ENCODE measurements at regions not wholly inside any gene's neighbourhood (a gene's known extent, or its start where the extent isn't known, plus 50 kb on each side); places are given as distances from the start of the nearest gene placed in this dataset.

DNA sequence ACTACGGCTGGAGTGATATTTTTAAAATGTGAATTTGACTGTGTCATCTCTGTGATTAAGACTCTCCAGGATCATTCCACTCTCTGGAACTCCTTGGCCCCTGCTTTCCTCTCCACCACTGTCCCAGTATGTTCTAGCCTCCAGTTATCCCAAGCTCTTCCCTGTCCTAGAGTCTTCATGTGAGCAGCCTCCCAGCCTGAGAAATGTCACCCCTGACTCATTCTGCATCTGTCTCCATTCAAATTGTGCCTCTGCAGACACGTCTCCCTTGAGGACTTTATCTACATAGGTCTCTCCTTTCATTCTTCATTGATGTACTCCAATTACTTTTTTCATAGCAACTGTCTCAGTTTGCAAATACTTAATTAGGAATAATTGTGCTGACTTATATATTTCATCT lies 317.7 kb upstream of the ADAMTS9 start:
- H3K27ac ChIP-seq (ENCODE audit: low read depth): no peak overlapping the region
- no peak overlapping the region for H2AFZ ChIP-seq
- H3K4me1 ChIP-seq (ENCODE audit: insufficient read depth): no peaks in the 10 kb centered on the region
- Mint-ChIP-seq H3K27ac (no peak overlapping the region), H3K4me1 (no peaks in the 10 kb centered on the region), H3K4me3 (no peak overlapping the region), H3K36me3 (ENCODE audit: low read depth) (no peaks in the 10 kb centered on the region), H3K9me3 (no peaks in the 10 kb centered on the region), H3K27me3 (ENCODE audit: insufficient read depth, low read depth, poor library complexity) (no peaks in the 10 kb centered on the region)
- no peaks in the 10 kb centered on the region for H3K36me3 ChIP-seq (ENCODE audit: insufficient read depth)
- H4K20me1 ChIP-seq (replicated peaks; ENCODE audit: insufficient read depth): no peaks in the 10 kb centered on the region
- TF ChIP-seq, protein P1, sequence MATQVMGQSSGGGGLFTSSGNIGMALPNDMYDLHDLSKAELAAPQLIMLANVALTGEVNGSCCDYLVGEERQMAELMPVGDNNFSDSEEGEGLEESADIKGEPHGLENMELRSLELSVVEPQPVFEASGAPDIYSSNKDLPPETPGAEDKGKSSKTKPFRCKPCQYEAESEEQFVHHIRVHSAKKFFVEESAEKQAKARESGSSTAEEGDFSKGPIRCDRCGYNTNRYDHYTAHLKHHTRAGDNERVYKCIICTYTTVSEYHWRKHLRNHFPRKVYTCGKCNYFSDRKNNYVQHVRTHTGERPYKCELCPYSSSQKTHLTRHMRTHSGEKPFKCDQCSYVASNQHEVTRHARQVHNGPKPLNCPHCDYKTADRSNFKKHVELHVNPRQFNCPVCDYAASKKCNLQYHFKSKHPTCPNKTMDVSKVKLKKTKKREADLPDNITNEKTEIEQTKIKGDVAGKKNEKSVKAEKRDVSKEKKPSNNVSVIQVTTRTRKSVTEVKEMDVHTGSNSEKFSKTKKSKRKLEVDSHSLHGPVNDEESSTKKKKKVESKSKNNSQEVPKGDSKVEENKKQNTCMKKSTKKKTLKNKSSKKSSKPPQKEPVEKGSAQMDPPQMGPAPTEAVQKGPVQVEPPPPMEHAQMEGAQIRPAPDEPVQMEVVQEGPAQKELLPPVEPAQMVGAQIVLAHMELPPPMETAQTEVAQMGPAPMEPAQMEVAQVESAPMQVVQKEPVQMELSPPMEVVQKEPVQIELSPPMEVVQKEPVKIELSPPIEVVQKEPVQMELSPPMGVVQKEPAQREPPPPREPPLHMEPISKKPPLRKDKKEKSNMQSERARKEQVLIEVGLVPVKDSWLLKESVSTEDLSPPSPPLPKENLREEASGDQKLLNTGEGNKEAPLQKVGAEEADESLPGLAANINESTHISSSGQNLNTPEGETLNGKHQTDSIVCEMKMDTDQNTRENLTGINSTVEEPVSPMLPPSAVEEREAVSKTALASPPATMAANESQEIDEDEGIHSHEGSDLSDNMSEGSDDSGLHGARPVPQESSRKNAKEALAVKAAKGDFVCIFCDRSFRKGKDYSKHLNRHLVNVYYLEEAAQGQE (IDR thresholded peaks at IDR 0.05; ENCODE audit: unreplicated experiment): no peak
- TF ChIP-seq, protein P2, sequence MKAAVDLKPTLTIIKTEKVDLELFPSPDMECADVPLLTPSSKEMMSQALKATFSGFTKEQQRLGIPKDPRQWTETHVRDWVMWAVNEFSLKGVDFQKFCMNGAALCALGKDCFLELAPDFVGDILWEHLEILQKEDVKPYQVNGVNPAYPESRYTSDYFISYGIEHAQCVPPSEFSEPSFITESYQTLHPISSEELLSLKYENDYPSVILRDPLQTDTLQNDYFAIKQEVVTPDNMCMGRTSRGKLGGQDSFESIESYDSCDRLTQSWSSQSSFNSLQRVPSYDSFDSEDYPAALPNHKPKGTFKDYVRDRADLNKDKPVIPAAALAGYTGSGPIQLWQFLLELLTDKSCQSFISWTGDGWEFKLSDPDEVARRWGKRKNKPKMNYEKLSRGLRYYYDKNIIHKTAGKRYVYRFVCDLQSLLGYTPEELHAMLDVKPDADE (IDR thresholded peaks at IDR 0.05): no peak
- TF ChIP-seq EZH2phosphoT487 (IDR thresholded peaks at IDR 0.05; ENCODE audit: unreplicated experiment) (no peak), NANOG (IDR thresholded peaks at IDR 0.05; ENCODE audit: borderline replicate concordance) (no peak), EZH2 (IDR thresholded peaks at IDR 0.05; ENCODE audit: low read depth, unreplicated experiment) (no peak), CREB1 (CRISPR knock-in tag; IDR thresholded peaks at IDR 0.05; ENCODE audit: low read depth) (no peak)
- TF ChIP-seq, protein P3, sequence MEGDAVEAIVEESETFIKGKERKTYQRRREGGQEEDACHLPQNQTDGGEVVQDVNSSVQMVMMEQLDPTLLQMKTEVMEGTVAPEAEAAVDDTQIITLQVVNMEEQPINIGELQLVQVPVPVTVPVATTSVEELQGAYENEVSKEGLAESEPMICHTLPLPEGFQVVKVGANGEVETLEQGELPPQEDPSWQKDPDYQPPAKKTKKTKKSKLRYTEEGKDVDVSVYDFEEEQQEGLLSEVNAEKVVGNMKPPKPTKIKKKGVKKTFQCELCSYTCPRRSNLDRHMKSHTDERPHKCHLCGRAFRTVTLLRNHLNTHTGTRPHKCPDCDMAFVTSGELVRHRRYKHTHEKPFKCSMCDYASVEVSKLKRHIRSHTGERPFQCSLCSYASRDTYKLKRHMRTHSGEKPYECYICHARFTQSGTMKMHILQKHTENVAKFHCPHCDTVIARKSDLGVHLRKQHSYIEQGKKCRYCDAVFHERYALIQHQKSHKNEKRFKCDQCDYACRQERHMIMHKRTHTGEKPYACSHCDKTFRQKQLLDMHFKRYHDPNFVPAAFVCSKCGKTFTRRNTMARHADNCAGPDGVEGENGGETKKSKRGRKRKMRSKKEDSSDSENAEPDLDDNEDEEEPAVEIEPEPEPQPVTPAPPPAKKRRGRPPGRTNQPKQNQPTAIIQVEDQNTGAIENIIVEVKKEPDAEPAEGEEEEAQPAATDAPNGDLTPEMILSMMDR (conservative IDR thresholded peaks at IDR 0.05; ENCODE audit: low read depth in 2 of 2): no peak
- H3K27me3 ChIP-seq (ENCODE audit: insufficient read depth): no peaks in the 10 kb centered on the region
- H3F3A ChIP-seq (replicated peaks; ENCODE audit: low read depth): no peaks in the 10 kb centered on the region
- DNase-seq (ENCODE audit: low spot score) (no peak), ATAC-seq (no peak)
- H3K79me2 ChIP-seq (replicated peaks; ENCODE audit: insufficient read depth): no peaks in the 10 kb centered on the region
- H3K4me2 ChIP-seq: no peak overlapping the region
- no peak overlapping the region for H3K4me3 ChIP-seq
- no peaks in the 10 kb centered on the region; the same call in 1 of the 2 replicates for H3K9me2 ChIP-seq (ENCODE audit: insufficient read depth)

DNA sequence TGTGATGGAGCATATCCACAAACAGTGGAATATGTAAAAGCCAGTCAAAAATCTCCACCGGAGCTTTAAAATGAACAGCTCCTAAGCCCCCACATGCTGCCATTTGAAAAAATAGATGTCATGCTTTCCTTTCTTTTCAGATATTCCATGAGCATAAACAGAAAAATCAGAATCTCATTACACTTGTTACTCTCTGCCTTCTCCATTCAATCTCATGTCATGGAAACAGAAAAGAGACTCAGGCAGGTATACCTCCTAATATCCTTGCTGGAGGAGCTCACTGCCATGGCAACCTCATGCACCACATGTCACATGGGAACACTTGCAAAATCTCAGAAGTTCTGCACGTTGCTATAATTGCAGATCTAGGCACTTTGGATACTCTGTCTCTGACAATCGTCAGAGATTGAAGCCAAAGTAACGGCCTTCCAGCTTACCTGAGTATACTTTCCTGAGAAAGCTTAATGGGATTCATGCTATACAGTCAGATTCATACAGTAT lies 317.0 kb upstream of the ADAMTS9 start:
- Histone ChIP-seq H3K4me1 (ENCODE audit: insufficient read depth) (no peaks in the 10 kb centered on the region), H3K36me3 (ENCODE audit: insufficient read depth) (no peaks in the 10 kb centered on the region), H3K4me2 (no peak overlapping the region), H3K27ac (ENCODE audit: low read depth) (no peak overlapping the region), H3K4me3 (no peak overlapping the region), H3K9me2 (ENCODE audit: insufficient read depth) (no peaks in the 10 kb centered on the region; the same call in 1 of the 2 replicates), H3K79me2 (replicated peaks; ENCODE audit: insufficient read depth) (no peaks in the 10 kb centered on the region), H4K20me1 (replicated peaks; ENCODE audit: insufficient read depth) (no peaks in the 10 kb centered on the region), H2AFZ (0 out of 2 replicates have a peak overlapping the region, but pooled peaks have one; percentile 14), H3K27me3 (ENCODE audit: insufficient read depth) (no peaks in the 10 kb centered on the region), H3F3A (replicated peaks; ENCODE audit: low read depth) (no peaks in the 10 kb centered on the region)
- H3K27ac Mint-ChIP-seq: no peak overlapping the region
- H3K36me3 Mint-ChIP-seq (ENCODE audit: low read depth): no peaks in the 10 kb centered on the region
- DNase-seq (ENCODE audit: low spot score) (no peak), ATAC-seq (no peak)
- no peaks in the 10 kb centered on the region for H3K9me3 Mint-ChIP-seq
- no peak overlapping the region for H3K4me3 Mint-ChIP-seq
- no peaks in the 10 kb centered on the region for H3K4me1 Mint-ChIP-seq
- no peaks in the 10 kb centered on the region for H3K27me3 Mint-ChIP-seq (ENCODE audit: insufficient read depth, low read depth, poor library complexity)
- TF ChIP-seq, protein P4, sequence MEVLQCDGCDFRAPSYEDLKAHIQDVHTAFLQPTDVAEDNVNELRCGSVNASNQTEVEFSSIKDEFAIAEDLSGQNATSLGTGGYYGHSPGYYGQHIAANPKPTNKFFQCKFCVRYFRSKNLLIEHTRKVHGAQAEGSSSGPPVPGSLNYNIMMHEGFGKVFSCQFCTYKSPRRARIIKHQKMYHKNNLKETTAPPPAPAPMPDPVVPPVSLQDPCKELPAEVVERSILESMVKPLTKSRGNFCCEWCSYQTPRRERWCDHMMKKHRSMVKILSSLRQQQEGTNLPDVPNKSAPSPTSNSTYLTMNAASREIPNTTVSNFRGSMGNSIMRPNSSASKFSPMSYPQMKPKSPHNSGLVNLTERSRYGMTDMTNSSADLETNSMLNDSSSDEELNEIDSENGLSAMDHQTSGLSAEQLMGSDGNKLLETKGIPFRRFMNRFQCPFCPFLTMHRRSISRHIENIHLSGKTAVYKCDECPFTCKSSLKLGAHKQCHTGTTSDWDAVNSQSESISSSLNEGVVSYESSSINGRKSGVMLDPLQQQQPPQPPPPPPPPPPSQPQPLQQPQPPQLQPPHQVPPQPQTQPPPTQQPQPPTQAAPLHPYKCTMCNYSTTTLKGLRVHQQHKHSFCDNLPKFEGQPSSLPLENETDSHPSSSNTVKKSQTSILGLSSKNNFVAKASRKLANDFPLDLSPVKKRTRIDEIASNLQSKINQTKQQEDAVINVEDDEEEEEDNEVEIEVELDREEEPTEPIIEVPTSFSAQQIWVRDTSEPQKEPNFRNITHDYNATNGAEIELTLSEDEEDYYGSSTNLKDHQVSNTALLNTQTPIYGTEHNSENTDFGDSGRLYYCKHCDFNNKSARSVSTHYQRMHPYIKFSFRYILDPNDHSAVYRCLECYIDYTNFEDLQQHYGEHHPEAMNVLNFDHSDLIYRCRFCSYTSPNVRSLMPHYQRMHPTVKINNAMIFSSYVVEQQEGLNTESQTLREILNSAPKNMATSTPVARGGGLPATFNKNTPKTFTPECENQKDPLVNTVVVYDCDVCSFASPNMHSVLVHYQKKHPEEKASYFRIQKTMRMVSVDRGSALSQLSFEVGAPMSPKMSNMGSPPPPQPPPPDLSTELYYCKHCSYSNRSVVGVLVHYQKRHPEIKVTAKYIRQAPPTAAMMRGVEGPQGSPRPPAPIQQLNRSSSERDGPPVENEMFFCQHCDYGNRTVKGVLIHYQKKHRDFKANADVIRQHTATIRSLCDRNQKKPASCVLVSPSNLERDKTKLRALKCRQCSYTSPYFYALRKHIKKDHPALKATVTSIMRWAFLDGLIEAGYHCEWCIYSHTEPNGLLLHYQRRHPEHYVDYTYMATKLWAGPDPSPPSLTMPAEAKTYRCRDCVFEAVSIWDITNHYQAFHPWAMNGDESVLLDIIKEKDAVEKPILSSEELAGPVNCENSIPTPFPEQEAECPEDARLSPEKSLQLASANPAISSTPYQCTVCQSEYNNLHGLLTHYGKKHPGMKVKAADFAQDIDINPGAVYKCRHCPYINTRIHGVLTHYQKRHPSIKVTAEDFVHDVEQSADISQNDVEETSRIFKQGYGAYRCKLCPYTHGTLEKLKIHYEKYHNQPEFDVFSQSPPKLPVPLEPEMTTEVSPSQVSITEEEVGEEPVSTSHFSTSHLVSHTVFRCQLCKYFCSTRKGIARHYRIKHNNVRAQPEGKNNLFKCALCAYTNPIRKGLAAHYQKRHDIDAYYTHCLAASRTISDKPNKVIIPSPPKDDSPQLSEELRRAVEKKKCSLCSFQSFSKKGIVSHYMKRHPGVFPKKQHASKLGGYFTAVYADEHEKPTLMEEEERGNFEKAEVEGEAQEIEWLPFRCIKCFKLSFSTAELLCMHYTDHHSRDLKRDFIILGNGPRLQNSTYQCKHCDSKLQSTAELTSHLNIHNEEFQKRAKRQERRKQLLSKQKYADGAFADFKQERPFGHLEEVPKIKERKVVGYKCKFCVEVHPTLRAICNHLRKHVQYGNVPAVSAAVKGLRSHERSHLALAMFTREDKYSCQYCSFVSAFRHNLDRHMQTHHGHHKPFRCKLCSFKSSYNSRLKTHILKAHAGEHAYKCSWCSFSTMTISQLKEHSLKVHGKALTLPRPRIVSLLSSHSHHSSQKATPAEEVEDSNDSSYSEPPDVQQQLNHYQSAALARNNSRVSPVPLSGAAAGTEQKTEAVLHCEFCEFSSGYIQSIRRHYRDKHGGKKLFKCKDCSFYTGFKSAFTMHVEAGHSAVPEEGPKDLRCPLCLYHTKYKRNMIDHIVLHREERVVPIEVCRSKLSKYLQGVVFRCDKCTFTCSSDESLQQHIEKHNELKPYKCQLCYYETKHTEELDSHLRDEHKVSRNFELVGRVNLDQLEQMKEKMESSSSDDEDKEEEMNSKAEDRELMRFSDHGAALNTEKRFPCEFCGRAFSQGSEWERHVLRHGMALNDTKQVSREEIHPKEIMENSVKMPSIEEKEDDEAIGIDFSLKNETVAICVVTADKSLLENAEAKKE (CRISPR knock-in tag; IDR thresholded peaks at IDR 0.05): no peak
- TF ChIP-seq EZH2phosphoT487 (IDR thresholded peaks at IDR 0.05; ENCODE audit: unreplicated experiment) (no peak), STAT1 (IDR thresholded peaks at IDR 0.05; ENCODE audit: unreplicated experiment) (no peak)
